ENCODE measurements at regions not wholly inside any gene's neighbourhood (a gene's known extent, or its start where the extent isn't known, plus 50 kb on each side); places are given as distances from the start of the nearest gene placed in this dataset.

GRCh38 chr11:33420959-33421566 lies 163.9 kb downstream of the HIPK3 start:
- FAIRE-seq (no peak), DNase-seq (ENCODE audit: low spot score) (no peak)

GRCh38 chr11:33419924-33420323 lies 162.7 kb downstream of the HIPK3 start:
- FAIRE-seq (no peak), DNase-seq (ENCODE audit: low spot score) (no peak)

- FAIRE-seq (no peak), DNase-seq (ENCODE audit: low spot score) (no peak)
Measured at GRCh38 chr11:33417121-33417520, 159.9 kb downstream of the HIPK3 start.

GRCh38 chr11:33413301-33413700 lies 156.1 kb downstream of the HIPK3 start:
- no peak for DNase-seq (ENCODE audit: low spot score)
- no peak for FAIRE-seq

- FAIRE-seq: no peak
- DNase-seq (ENCODE audit: low spot score): no peak
Measured at GRCh38 chr11:33412241-33412640, 155.1 kb downstream of the HIPK3 start.

GRCh38 chr11:33411751-33412150 lies 154.6 kb downstream of the HIPK3 start:
- DNase-seq (ENCODE audit: low spot score) (no peak), FAIRE-seq (no peak)

GRCh38 chr11:33410086-33410765 lies 153.0 kb downstream of the HIPK3 start:
- no peak for DNase-seq (ENCODE audit: low spot score)
- no peak for FAIRE-seq
